ENCODE measurements at regions not wholly inside any gene's neighbourhood (a gene's known extent, or its start where the extent isn't known, plus 50 kb on each side); places are given as distances from the start of the nearest gene placed in this dataset.

DNA sequence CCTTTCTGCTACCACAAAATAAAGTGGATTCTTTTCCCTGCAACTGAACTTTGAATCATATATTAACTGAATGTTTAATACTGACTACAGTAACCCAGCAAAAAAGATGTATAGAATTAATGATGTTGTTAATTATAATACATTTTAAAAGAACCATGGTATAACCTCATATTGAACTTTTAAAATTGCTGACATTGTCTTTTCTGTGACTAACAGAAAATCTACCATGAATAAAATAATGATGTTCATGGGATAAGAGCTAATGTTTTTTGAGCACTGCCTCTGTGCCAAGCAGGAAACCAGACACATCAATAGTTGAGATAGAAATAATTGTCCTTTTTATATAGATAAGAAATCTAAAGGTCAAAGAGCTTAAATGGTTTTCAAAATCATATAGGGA is 691.9 kb downstream of the PDHA2 start:
- Histone ChIP-seq H3K27ac (ENCODE audit: low read depth in 2 of 2, low read length in 2 of 2) (no peak overlapping the region), H3K36me3 (ENCODE audit: control insufficient read depth in 2 of 2, insufficient read depth in 2 of 2, low read length in 2 of 2) (no peaks in the 10 kb centered on the region), H3K27me3 (ENCODE audit: control insufficient read depth in 2 of 2, insufficient read depth in 2 of 2, low read length in 2 of 2) (no peaks in the 10 kb centered on the region), H3K9me3 (ENCODE audit: control insufficient read depth in 2 of 2, low read length in 2 of 2) (no peaks in the 10 kb centered on the region), H3K4me1 (ENCODE audit: control insufficient read depth in 2 of 2, insufficient read depth in 2 of 2, low read length in 2 of 2) (peaks cover 0 to 2% of the 10 kb centered on the region in 2 donors), H3K9ac (ENCODE audit: low read depth in 1 of 2, low read length in 2 of 2) (no peak overlapping the region), H3K4me3 (ENCODE audit: low read length in 2 of 2) (no peak overlapping the region)

DNA sequence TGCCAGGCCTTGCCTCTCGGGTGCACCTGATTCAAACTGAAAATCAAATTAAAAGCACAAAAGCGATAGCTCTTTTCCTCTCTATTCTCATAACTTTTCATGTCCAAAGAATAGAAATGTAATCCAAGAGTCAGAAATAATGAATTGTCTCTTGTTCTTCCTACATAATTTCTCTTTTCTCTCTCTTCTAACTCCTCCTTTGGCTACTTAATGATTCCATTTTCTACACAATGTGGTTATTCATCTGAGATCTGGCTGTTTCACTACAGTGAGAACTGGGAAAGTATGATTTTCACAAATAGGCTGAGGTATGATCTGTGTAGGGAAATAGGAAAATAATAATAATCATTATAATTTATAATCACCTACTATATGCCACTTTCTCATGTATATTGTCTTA is 703.5 kb downstream of the PDHA2 start:
- H3K9me3 ChIP-seq (ENCODE audit: control insufficient read depth in 2 of 2, low read length in 2 of 2): no peaks in the 10 kb centered on the region
- no peaks in the 10 kb centered on the region for H3K27me3 ChIP-seq (ENCODE audit: control insufficient read depth in 2 of 2, insufficient read depth in 2 of 2, low read length in 2 of 2)
- H3K9ac ChIP-seq (ENCODE audit: low read depth in 1 of 2, low read length in 2 of 2): no peak overlapping the region
- no peak overlapping the region for H3K27ac ChIP-seq (ENCODE audit: low read depth in 2 of 2, low read length in 2 of 2)
- no peaks in the 10 kb centered on the region for H3K4me1 ChIP-seq (ENCODE audit: control insufficient read depth in 2 of 2, insufficient read depth in 2 of 2, low read length in 2 of 2)
- no peak overlapping the region for H3K4me3 ChIP-seq (ENCODE audit: low read length in 2 of 2)
- H3K36me3 ChIP-seq (ENCODE audit: control insufficient read depth in 2 of 2, insufficient read depth in 2 of 2, low read length in 2 of 2): no peaks in the 10 kb centered on the region

DNA sequence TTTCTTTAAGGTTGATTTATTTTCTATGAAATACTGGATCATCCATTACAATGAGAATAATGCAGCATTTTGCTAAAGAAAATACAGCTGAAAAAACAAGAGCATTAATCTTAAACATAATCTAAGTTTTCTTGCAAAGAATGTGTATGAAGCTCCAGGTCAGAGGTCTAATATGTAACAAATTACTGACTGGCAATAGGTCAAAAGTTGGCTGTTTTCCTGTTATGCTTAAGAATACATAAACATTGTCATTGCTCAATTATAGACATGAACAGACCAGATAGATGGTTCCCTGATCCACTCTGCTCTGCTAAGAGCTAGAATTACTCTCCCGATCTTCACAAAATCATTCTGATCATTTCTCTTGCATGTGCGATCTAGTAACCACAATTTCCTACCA is 718.6 kb downstream of the PDHA2 start:
- Histone ChIP-seq H3K9me3 (ENCODE audit: control insufficient read depth in 2 of 2, low read length in 2 of 2) (no peaks in the 10 kb centered on the region), H3K9ac (ENCODE audit: low read depth in 1 of 2, low read length in 2 of 2) (no peak overlapping the region)

DNA sequence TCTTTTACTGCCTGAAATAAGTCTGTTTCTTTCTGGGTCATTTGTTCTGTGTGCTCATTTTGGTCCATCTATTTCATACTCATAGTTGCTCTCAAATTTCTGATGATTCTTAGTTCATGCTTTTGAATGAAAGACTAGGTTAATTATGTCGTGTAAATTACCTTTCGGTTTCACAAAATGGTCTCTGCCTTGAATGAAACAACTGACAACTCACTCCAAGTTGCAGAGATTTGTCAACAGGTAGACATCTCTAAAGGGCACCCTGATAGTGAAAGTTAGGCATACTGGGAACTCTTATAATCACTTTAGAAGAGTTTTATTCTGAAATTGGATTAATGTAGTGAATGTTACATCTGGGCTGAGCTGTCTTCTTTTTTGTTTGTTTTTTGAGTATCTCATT is 726.9 kb downstream of the PDHA2 start:
- Histone ChIP-seq H3K27me3 (ENCODE audit: control insufficient read depth in 2 of 2, insufficient read depth in 2 of 2, low read length in 2 of 2) (no peaks in the 10 kb centered on the region), H3K27ac (ENCODE audit: low read depth in 2 of 2, low read length in 2 of 2) (no peak overlapping the region), H3K36me3 (ENCODE audit: control insufficient read depth in 2 of 2, insufficient read depth in 2 of 2, low read length in 2 of 2) (no peaks in the 10 kb centered on the region), H3K4me1 (ENCODE audit: control insufficient read depth in 2 of 2, insufficient read depth in 2 of 2, low read length in 2 of 2) (no peaks in the 10 kb centered on the region), H3K9me3 (ENCODE audit: control insufficient read depth in 2 of 2, low read length in 2 of 2) (no peaks in the 10 kb centered on the region), H3K9ac (ENCODE audit: low read depth in 1 of 2, low read length in 2 of 2) (no peak overlapping the region), H3K4me3 (ENCODE audit: low read length in 2 of 2) (no peak overlapping the region)

More for the DNA sequence above, 718.6 kb downstream of the PDHA2 start:
- no peak overlapping the region for H3K4me3 ChIP-seq (ENCODE audit: low read length in 2 of 2)
- H3K4me1 ChIP-seq (ENCODE audit: control insufficient read depth in 2 of 2, insufficient read depth in 2 of 2, low read length in 2 of 2): no peaks in the 10 kb centered on the region
- H3K36me3 ChIP-seq (ENCODE audit: control insufficient read depth in 2 of 2, insufficient read depth in 2 of 2, low read length in 2 of 2): no peaks in the 10 kb centered on the region
- H3K27ac ChIP-seq (ENCODE audit: low read depth in 2 of 2, low read length in 2 of 2): no peak overlapping the region
- no peaks in the 10 kb centered on the region for H3K27me3 ChIP-seq (ENCODE audit: control insufficient read depth in 2 of 2, insufficient read depth in 2 of 2, low read length in 2 of 2)

DNA sequence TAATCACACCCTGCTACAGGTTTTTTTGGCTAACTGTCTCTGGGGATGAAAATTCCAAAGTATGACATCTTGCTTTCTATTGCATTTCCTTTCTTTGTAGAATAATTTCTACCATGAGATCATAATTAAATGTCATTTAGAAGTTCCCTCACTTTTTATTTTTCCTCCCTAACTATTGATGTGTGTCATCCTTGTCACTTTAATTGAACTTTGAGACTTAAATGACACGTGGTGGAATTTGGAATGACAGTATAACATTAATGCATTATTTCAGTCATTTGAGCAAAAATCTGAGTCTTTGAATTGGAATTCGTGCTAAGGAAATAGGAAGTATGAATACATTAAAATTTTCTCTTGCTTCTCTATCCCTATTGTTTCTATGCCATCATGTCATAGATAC is 745.4 kb downstream of the PDHA2 start:
- Histone ChIP-seq H3K9ac (ENCODE audit: low read depth in 1 of 2, low read length in 2 of 2) (no peak overlapping the region), H3K4me3 (ENCODE audit: low read length in 2 of 2) (no peak overlapping the region), H3K27me3 (ENCODE audit: control insufficient read depth in 2 of 2, insufficient read depth in 2 of 2, low read length in 2 of 2) (no peaks in the 10 kb centered on the region), H3K4me1 (ENCODE audit: control insufficient read depth in 2 of 2, insufficient read depth in 2 of 2, low read length in 2 of 2) (no peaks in the 10 kb centered on the region), H3K36me3 (ENCODE audit: control insufficient read depth in 2 of 2, insufficient read depth in 2 of 2, low read length in 2 of 2) (no peaks in the 10 kb centered on the region), H3K9me3 (ENCODE audit: control insufficient read depth in 2 of 2, low read length in 2 of 2) (no peaks in the 10 kb centered on the region), H3K27ac (ENCODE audit: low read depth in 2 of 2, low read length in 2 of 2) (no peak overlapping the region)

DNA sequence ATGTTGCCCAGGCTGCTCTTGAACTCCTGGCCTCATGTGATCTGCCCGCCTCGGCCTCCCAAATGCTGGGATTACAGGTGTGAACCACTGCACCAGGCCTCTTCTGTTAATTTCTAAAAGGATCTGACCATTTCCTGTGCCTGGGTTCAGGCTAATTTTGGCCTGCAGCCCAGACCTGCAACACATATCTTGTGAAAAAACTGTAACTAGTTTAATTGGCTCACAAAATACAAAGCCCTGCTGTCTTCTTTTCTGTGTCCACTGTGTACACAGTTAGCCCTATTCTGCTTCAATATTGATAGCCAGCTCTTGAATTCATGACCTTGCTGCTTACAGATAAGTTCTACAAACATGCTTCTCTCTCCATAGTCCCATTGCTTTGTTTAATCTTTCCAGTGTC is 753.5 kb downstream of the PDHA2 start:
- no peak overlapping the region for H3K4me3 ChIP-seq (ENCODE audit: low read length in 2 of 2)
- H3K9me3 ChIP-seq (ENCODE audit: control insufficient read depth in 2 of 2, low read length in 2 of 2): no peaks in the 10 kb centered on the region
- no peaks in the 10 kb centered on the region for H3K4me1 ChIP-seq (ENCODE audit: control insufficient read depth in 2 of 2, insufficient read depth in 2 of 2, low read length in 2 of 2)
- no peak overlapping the region for H3K27ac ChIP-seq (ENCODE audit: low read depth in 2 of 2, low read length in 2 of 2)
- H3K36me3 ChIP-seq (ENCODE audit: control insufficient read depth in 2 of 2, insufficient read depth in 2 of 2, low read length in 2 of 2): no peaks in the 10 kb centered on the region
- no peak overlapping the region for H3K9ac ChIP-seq (ENCODE audit: low read depth in 1 of 2, low read length in 2 of 2)
- H3K27me3 ChIP-seq (ENCODE audit: control insufficient read depth in 2 of 2, insufficient read depth in 2 of 2, low read length in 2 of 2): no peaks in the 10 kb centered on the region

DNA sequence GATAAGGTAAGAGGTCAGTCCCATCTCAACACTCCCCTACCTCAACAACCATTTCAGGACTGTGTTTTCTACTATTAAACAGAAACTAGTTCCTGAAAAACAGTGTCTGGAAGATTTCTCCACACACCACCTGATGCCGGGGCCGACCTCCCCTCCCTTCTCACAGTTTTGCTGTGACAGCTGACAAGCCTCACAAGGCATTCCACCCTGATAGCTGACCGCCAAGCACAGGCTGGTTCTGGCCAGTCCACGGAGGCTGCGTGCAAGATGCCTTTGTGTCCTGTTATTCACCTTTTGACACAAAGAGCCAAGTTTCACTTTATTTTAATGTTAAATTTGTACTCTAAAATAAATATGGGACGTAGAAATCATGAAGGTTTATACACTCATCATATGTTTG is 758.6 kb downstream of the PDHA2 start:
- no peaks in the 10 kb centered on the region for H3K27me3 ChIP-seq (ENCODE audit: control insufficient read depth in 2 of 2, insufficient read depth in 2 of 2, low read length in 2 of 2)
- no peaks in the 10 kb centered on the region for H3K9me3 ChIP-seq (ENCODE audit: control insufficient read depth in 2 of 2, low read length in 2 of 2)
- H3K4me1 ChIP-seq (ENCODE audit: control insufficient read depth in 2 of 2, insufficient read depth in 2 of 2, low read length in 2 of 2): no peaks in the 10 kb centered on the region
- no peaks in the 10 kb centered on the region for H3K36me3 ChIP-seq (ENCODE audit: control insufficient read depth in 2 of 2, insufficient read depth in 2 of 2, low read length in 2 of 2)
- H3K27ac ChIP-seq (ENCODE audit: low read depth in 2 of 2, low read length in 2 of 2): no peak overlapping the region
- H3K4me3 ChIP-seq (ENCODE audit: low read length in 2 of 2): no peak overlapping the region
- no peak overlapping the region for H3K9ac ChIP-seq (ENCODE audit: low read depth in 1 of 2, low read length in 2 of 2)

DNA sequence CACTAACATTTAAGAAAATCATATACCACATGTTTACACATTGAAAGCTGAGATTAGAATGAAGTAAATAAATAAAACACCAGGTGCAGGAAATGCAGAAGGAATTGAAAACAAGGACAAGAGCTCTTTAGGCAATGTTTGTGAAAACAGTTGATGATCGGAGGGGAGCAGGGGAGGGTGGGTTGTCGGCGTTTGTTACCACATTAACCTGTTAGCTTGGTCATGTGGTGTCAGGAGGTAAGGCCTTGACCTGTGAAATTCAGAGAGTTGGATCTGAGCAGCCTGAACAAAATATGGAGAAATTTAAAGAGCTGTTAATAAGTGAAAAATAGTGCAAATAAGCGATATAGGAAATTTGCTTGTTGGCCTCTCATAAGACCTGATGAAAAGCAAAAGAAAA is 759.9 kb downstream of the PDHA2 start:
- no peak overlapping the region for H3K9ac ChIP-seq (ENCODE audit: low read depth in 1 of 2, low read length in 2 of 2)
- H3K27me3 ChIP-seq (ENCODE audit: control insufficient read depth in 2 of 2, insufficient read depth in 2 of 2, low read length in 2 of 2): no peaks in the 10 kb centered on the region
- no peaks in the 10 kb centered on the region for H3K36me3 ChIP-seq (ENCODE audit: control insufficient read depth in 2 of 2, insufficient read depth in 2 of 2, low read length in 2 of 2)
- no peak overlapping the region for H3K4me3 ChIP-seq (ENCODE audit: low read length in 2 of 2)
- H3K4me1 ChIP-seq (ENCODE audit: control insufficient read depth in 2 of 2, insufficient read depth in 2 of 2, low read length in 2 of 2): no peaks in the 10 kb centered on the region
- H3K27ac ChIP-seq (ENCODE audit: low read depth in 2 of 2, low read length in 2 of 2): no peak overlapping the region
- no peaks in the 10 kb centered on the region for H3K9me3 ChIP-seq (ENCODE audit: control insufficient read depth in 2 of 2, low read length in 2 of 2)

DNA sequence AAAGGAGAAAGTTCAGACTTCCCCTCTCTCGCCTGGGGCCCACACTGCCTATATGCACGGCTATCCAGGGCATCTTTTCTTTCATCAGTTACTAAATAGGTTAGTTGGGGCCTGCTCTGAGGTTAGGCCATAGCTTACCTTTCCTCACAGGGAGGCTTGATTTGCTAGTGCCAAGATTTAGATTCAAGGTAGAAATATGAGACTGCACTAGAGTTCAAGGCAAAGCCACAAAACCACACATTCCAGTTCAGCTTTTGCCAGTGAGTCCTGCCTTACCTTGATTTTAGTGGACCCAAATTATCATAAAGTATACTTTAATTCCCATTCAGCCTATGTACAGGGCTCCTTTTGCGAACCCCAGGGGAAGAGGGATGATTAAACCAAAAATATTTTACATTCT is 762.8 kb downstream of the PDHA2 start:
- Histone ChIP-seq H3K27me3 (ENCODE audit: control insufficient read depth in 2 of 2, insufficient read depth in 2 of 2, low read length in 2 of 2) (no peaks in the 10 kb centered on the region), H3K9me3 (ENCODE audit: control insufficient read depth in 2 of 2, low read length in 2 of 2) (no peaks in the 10 kb centered on the region), H3K9ac (ENCODE audit: low read depth in 1 of 2, low read length in 2 of 2) (no peak overlapping the region), H3K36me3 (ENCODE audit: control insufficient read depth in 2 of 2, insufficient read depth in 2 of 2, low read length in 2 of 2) (no peaks in the 10 kb centered on the region), H3K27ac (ENCODE audit: low read depth in 2 of 2, low read length in 2 of 2) (no peak overlapping the region), H3K4me3 (ENCODE audit: low read length in 2 of 2) (no peak overlapping the region), H3K4me1 (ENCODE audit: control insufficient read depth in 2 of 2, insufficient read depth in 2 of 2, low read length in 2 of 2) (no peaks in the 10 kb centered on the region)

DNA sequence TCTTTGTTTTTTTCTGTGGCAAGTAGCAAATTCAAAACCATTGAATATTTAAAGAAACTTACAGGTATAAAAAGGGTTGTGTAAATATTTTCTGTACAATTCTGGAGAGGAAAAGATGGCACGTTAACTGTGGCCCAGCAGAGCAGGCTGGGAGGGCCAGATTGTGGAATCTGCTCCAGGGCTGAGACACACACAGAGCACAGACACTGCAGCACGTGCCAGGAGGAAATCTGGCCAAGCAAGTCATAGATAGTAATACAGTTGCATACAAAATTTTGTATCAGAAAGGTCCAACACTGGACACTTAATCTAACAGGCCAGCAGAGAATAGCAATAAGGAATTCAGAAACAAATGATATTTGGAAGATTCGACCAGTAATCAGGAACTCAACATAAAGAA is 763.7 kb downstream of the PDHA2 start:
- Histone ChIP-seq H3K4me3 (ENCODE audit: low read length in 2 of 2) (no peak overlapping the region), H3K27ac (ENCODE audit: low read depth in 2 of 2, low read length in 2 of 2) (no peak overlapping the region), H3K36me3 (ENCODE audit: control insufficient read depth in 2 of 2, insufficient read depth in 2 of 2, low read length in 2 of 2) (no peaks in the 10 kb centered on the region), H3K9ac (ENCODE audit: low read depth in 1 of 2, low read length in 2 of 2) (no peak overlapping the region), H3K4me1 (ENCODE audit: control insufficient read depth in 2 of 2, insufficient read depth in 2 of 2, low read length in 2 of 2) (no peaks in the 10 kb centered on the region), H3K27me3 (ENCODE audit: control insufficient read depth in 2 of 2, insufficient read depth in 2 of 2, low read length in 2 of 2) (no peaks in the 10 kb centered on the region), H3K9me3 (ENCODE audit: control insufficient read depth in 2 of 2, low read length in 2 of 2) (no peaks in the 10 kb centered on the region)

DNA sequence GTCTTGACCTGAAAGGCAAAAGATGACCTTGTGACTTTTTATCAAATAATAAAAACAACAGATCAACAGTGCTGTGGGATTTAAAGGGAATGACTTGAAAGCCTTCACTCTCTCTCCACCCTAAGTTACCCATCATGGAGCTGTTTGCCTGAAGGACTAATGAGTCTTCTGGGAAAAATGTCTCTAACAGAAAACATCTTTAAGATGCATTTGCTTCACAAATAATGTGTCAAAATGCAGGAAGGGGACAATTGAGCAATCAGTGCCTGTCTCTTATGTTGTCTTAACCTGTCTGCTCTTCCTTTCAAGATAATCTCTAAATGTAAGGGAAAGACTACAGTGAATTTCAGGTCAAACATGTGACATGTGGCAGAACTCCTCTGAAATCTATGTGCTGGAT is 766.6 kb downstream of the PDHA2 start:
- no peaks in the 10 kb centered on the region for H3K4me1 ChIP-seq (ENCODE audit: control insufficient read depth in 2 of 2, insufficient read depth in 2 of 2, low read length in 2 of 2)
- H3K27ac ChIP-seq (ENCODE audit: low read depth in 2 of 2, low read length in 2 of 2): no peak overlapping the region
- H3K9me3 ChIP-seq (ENCODE audit: control insufficient read depth in 2 of 2, low read length in 2 of 2): no peaks in the 10 kb centered on the region

More for the DNA sequence above, 766.6 kb downstream of the PDHA2 start:
- H3K9ac ChIP-seq (ENCODE audit: low read depth in 1 of 2, low read length in 2 of 2): no peak overlapping the region
- no peak overlapping the region for H3K4me3 ChIP-seq (ENCODE audit: low read length in 2 of 2)
- no peaks in the 10 kb centered on the region for H3K27me3 ChIP-seq (ENCODE audit: control insufficient read depth in 2 of 2, insufficient read depth in 2 of 2, low read length in 2 of 2)
- H3K36me3 ChIP-seq (ENCODE audit: control insufficient read depth in 2 of 2, insufficient read depth in 2 of 2, low read length in 2 of 2): no peaks in the 10 kb centered on the region
